ENCODE measurements at regions not wholly inside any gene's neighbourhood (a gene's known extent, or its start where the extent isn't known, plus 50 kb on each side); places are given as distances from the start of the nearest gene placed in this dataset.

DNA sequence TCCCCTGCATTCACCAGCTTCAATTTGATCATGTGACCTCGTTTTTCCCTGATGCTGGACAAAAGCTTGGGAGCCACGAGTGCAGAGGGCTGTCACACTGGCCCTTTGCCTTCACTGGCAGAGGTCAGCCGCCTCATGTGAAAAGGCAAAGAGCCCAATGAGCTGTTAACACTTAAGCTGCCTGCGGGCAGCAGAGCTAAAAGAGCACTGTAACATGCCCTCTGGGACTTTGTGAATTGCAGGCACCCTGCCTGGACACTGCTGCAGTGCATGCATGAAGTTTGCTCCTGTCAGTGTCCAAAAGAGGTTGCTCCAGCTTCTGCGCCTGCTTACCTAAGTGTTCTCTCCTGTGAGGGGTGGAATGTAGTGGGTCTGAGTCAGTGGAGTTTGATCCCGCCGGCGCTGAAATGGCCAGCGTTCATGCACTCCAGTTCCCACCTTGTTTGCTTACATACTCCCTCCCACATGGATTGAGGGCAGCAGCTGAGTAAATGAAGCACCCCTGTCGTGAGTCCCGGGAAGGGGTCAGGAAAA is 193.7 kb downstream of the RFC3 start:
- no peak overlapping the region for H3K27ac ChIP-seq (ENCODE audit: low read depth, low read length)
- no peaks in the 10 kb centered on the region for H3K4me1 ChIP-seq (ENCODE audit: control insufficient read depth, insufficient read depth, low read length)
- H3K36me3 ChIP-seq (ENCODE audit: control insufficient read depth, insufficient read depth, low read length), result no peaks in the 10 kb centered on the region
- no peak overlapping the region for H3K9ac ChIP-seq (ENCODE audit: low read length)
- H3K27me3 ChIP-seq (ENCODE audit: control insufficient read depth, insufficient read depth, low read length), result no peaks in the 10 kb centered on the region
- H3K4me3 ChIP-seq (ENCODE audit: low read length), result no peak overlapping the region

DNA sequence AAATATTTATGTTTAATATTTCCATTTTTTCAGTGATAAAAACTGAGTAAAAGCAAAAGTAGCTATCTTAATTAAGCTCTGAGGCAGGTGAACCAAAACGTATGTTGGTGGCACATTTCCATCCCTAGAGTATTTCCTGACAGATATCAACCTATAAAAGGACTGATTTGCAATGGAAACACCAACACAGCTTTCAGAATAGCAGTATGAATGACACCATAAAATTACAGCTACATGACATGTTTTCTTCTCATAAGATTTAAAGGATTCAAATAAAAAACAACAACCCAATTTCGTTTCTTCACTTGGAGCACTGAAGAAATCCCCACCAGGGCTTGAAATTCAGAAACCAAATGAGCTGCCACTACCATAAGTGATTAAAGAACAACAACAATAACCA is 194.4 kb downstream of the RFC3 start:
- H3K27ac ChIP-seq (ENCODE audit: low read depth, low read length), result no peak overlapping the region
- no peak overlapping the region for H3K4me3 ChIP-seq (ENCODE audit: low read length)
- H3K9ac ChIP-seq (ENCODE audit: low read length), result no peak overlapping the region
- no peaks in the 10 kb centered on the region for H3K27me3 ChIP-seq (ENCODE audit: control insufficient read depth, insufficient read depth, low read length)
- H3K4me1 ChIP-seq (ENCODE audit: control insufficient read depth, insufficient read depth, low read length), result no peaks in the 10 kb centered on the region
- H3K36me3 ChIP-seq (ENCODE audit: control insufficient read depth, insufficient read depth, low read length), result no peaks in the 10 kb centered on the region

DNA sequence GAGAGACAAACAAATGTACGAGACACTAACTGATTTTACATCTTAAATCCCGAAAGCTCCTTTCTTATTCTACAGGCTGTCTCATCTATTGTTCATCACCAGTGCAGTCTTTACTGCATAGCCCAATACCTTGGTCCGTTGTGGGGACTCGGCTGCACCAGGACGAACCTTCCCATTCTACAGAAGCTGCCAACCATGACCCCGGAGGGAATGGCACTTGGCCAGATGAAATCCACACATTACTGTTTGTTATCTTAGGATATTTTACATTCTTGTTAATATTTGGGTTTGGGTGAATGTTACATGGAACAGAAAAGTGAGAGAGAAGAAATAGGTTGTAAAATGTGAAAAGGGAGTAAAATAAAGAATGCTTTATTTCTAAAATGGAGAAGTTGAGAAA is 195.1 kb downstream of the RFC3 start:
- H3K36me3 ChIP-seq (ENCODE audit: control insufficient read depth, insufficient read depth, low read length), result no peaks in the 10 kb centered on the region
- H3K27me3 ChIP-seq (ENCODE audit: control insufficient read depth, insufficient read depth, low read length), result no peaks in the 10 kb centered on the region
- no peak overlapping the region for H3K27ac ChIP-seq (ENCODE audit: low read depth, low read length)
- no peak overlapping the region for H3K9ac ChIP-seq (ENCODE audit: low read length)
- H3K4me1 ChIP-seq (ENCODE audit: control insufficient read depth, insufficient read depth, low read length), result no peaks in the 10 kb centered on the region
- no peak overlapping the region for H3K4me3 ChIP-seq (ENCODE audit: low read length)

DNA sequence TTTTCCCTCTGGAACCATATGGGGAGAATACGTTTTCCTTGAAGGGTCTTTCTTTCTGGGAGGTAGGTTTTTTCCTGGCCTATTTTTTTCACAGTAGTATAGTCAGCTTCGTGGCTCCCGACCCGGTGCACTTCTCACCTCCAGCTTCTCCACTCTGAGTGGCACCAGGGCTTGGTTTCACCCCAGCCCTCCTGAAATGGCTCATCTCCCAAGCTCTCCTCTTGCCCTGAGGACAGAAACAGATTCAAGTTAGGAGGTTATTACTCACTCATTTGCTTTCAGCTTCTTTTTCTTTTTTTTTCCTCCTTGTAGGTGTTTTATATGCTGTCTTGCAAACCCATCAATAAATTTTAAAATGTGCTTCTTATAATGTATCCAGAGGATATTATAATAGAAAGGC is 199.3 kb downstream of the RFC3 start:
- H3K9ac ChIP-seq (ENCODE audit: low read length), result no peak overlapping the region
- no peaks in the 10 kb centered on the region for H3K36me3 ChIP-seq (ENCODE audit: control insufficient read depth, insufficient read depth, low read length)
- H3K27me3 ChIP-seq (ENCODE audit: control insufficient read depth, insufficient read depth, low read length), result no peaks in the 10 kb centered on the region
- no peaks in the 10 kb centered on the region for H3K4me1 ChIP-seq (ENCODE audit: control insufficient read depth, insufficient read depth, low read length)
- H3K27ac ChIP-seq (ENCODE audit: low read depth, low read length), result no peak overlapping the region
- no peak overlapping the region for H3K4me3 ChIP-seq (ENCODE audit: low read length)

DNA sequence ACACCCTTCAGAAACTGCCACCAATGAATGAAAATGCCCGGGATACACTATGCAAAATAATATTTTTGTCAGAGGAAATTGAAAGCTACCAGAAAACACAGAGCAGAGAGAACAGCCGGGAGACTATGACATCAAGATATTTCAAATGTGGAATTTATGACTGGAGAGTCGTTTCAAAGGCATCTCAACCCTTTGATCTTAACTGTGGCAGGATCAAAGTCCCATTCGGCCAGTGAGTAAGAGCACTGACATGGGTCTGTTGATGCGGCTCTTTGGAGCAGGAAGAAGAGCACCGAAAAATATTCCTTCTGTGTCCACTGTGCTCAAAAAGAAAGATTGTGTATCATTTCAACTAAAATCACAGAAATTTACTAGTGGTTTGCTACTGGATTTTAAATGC is 201.9 kb downstream of the RFC3 start:
- Histone ChIP-seq H3K36me3 (ENCODE audit: control insufficient read depth, insufficient read depth, low read length) (no peaks in the 10 kb centered on the region), H3K27ac (ENCODE audit: low read depth, low read length) (no peak overlapping the region), H3K27me3 (ENCODE audit: control insufficient read depth, insufficient read depth, low read length) (no peaks in the 10 kb centered on the region), H3K4me3 (ENCODE audit: low read length) (no peak overlapping the region), H3K4me1 (ENCODE audit: control insufficient read depth, insufficient read depth, low read length) (no peaks in the 10 kb centered on the region), H3K9ac (ENCODE audit: low read length) (no peak overlapping the region)

DNA sequence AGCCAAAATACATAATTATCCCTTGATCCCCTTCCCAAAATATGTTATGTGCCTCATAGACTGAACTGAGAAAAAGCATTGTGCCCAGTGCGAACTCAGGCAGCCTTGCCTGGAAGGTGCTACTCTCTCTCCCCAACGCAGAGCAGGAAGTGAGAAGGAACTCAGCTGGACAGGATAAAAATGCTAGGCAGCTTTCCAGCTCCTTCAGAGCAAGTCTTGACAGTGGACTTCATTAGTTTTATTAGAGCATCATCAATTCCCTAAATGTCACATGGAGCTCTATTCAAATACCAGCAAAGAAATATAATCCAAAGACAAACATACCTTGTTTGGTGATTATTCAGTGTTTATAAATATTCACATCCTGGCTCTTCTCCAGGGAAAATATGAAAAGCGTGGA is 202.4 kb downstream of the RFC3 start:
- Histone ChIP-seq H3K36me3 (ENCODE audit: control insufficient read depth, insufficient read depth, low read length) (no peaks in the 10 kb centered on the region), H3K9ac (ENCODE audit: low read length) (no peak overlapping the region), H3K27ac (ENCODE audit: low read depth, low read length) (no peak overlapping the region), H3K4me1 (ENCODE audit: control insufficient read depth, insufficient read depth, low read length) (no peaks in the 10 kb centered on the region), H3K4me3 (ENCODE audit: low read length) (no peak overlapping the region), H3K27me3 (ENCODE audit: control insufficient read depth, insufficient read depth, low read length) (no peaks in the 10 kb centered on the region)

DNA sequence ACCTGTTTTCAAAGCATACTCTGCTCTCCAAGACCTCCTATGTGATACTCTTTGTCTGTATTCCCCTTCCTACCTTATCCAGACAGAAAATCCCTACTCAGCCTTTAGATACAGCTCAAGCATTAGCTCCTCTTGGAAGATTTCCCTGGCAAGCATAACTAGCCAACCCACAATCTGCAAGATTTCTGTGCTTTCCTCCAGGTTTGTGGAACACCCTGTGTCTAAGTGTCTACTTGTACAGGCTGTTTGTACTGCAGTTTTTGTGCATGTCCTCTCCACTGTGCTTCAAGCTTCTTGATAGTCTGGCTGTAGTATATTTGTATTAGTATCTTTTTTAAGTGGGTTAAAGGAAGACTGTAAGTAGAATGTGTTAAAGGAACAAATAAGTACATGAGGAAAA is 203.7 kb downstream of the RFC3 start:
- no peaks in the 10 kb centered on the region for H3K36me3 ChIP-seq (ENCODE audit: control insufficient read depth, insufficient read depth, low read length)
- no peaks in the 10 kb centered on the region for H3K4me1 ChIP-seq (ENCODE audit: control insufficient read depth, insufficient read depth, low read length)
- H3K27me3 ChIP-seq (ENCODE audit: control insufficient read depth, insufficient read depth, low read length), result no peaks in the 10 kb centered on the region
- no peak overlapping the region for H3K9ac ChIP-seq (ENCODE audit: low read length)
- no peak overlapping the region for H3K4me3 ChIP-seq (ENCODE audit: low read length)
- H3K27ac ChIP-seq (ENCODE audit: low read depth, low read length), result no peak overlapping the region

DNA sequence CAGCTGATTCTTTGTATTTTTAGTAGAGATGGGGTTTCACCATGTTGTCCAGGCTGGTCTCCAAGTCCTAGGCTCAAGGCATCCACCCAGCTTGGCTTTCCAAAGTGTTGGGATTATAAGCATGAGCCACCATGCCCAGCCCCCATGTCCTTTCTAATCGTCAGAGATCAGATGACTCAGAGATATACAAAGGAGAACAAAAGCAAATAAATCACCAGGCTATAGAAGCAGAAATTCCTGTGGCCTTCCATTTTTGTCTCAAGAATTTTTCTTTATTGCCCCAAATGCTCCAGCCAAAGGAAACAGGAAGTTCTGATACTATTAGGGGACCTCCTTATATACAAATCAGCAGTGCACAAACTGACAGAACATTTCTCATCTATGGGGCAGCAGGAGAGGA is 207.8 kb downstream of the RFC3 start:
- H3K9ac ChIP-seq (ENCODE audit: low read length), result no peak overlapping the region
- H3K27ac ChIP-seq (ENCODE audit: low read depth, low read length), result no peak overlapping the region
- H3K36me3 ChIP-seq (ENCODE audit: control insufficient read depth, insufficient read depth, low read length), result no peaks in the 10 kb centered on the region
- H3K27me3 ChIP-seq (ENCODE audit: control insufficient read depth, insufficient read depth, low read length), result no peaks in the 10 kb centered on the region
- no peak overlapping the region for H3K4me3 ChIP-seq (ENCODE audit: low read length)
- H3K4me1 ChIP-seq (ENCODE audit: control insufficient read depth, insufficient read depth, low read length), result no peaks in the 10 kb centered on the region

DNA sequence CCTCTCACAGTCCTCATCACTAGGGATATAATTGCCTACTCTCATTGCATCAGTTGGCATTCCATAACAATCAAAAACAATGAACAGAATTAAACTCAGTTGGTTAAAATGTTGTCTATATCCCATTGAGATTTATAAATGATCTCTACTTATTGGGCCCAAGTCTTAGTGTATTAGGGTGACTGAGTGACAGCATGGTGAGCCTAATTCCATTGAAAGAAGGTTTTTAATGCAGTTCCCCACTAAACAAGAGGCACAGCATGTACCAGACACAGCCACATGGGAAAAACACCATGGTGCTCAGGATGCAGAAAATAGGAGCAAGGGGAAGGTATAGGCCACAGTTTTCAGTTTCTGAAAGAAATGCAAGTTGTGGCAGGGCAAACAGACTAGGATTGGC is 208.4 kb downstream of the RFC3 start:
- Histone ChIP-seq H3K27ac (ENCODE audit: low read depth, low read length) (no peak overlapping the region), H3K27me3 (ENCODE audit: control insufficient read depth, insufficient read depth, low read length) (no peaks in the 10 kb centered on the region), H3K4me1 (ENCODE audit: control insufficient read depth, insufficient read depth, low read length) (no peaks in the 10 kb centered on the region), H3K9ac (ENCODE audit: low read length) (no peak overlapping the region), H3K4me3 (ENCODE audit: low read length) (no peak overlapping the region), H3K36me3 (ENCODE audit: control insufficient read depth, insufficient read depth, low read length) (no peaks in the 10 kb centered on the region)

DNA sequence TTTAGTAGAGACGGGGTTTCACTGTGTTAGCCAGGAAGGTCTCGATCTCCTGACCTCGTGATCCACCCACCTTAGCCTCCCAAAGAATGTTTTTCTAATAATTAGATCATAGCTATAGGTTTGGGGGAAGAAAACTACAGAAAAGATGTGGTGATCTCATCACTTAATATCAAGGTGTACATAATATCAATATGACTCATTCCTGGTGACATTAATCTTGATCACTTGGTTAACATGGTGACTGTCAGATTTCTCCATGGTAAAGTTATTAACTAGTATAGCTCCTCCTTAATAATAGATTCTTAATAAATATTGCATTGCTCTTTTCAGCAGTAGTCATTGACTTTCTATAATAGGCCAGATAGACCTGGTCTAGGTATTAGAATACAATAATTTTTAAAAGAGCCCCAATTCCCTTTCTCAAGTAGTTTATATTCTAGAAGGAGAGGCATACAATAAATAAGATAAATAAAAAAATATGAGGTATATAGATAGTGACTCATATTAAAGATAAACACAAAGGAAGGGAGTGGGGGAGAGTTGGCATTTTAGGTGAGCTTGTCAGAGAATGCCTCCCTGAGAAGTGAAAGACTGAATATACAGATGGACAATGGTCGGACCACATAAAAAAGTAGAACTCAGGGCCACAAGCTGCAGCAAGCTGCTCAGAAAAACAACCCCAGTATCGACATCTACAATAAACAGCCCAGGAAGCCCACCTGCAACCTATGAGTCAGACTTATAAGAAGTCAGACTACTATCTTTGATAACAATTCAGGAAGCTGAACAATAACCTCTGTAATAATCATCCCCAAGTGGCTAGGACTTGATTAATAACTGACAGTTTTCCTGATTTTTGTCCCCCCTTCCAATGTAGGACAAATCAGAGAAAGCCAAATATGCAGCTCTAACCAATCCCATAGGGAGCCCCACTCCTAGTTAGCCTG is 210.8 kb downstream of the RFC3 start:
- Histone ChIP-seq H3K9ac (ENCODE audit: low read length) (no peak overlapping the region), H3K36me3 (ENCODE audit: control insufficient read depth, insufficient read depth, low read length) (no peaks in the 10 kb centered on the region), H3K4me3 (ENCODE audit: low read length) (no peak overlapping the region), H3K27me3 (ENCODE audit: control insufficient read depth, insufficient read depth, low read length) (no peaks in the 10 kb centered on the region), H3K27ac (ENCODE audit: low read depth, low read length) (no peak overlapping the region), H3K4me1 (ENCODE audit: control insufficient read depth, insufficient read depth, low read length) (peaks cover 2% of the 10 kb centered on the region)

DNA sequence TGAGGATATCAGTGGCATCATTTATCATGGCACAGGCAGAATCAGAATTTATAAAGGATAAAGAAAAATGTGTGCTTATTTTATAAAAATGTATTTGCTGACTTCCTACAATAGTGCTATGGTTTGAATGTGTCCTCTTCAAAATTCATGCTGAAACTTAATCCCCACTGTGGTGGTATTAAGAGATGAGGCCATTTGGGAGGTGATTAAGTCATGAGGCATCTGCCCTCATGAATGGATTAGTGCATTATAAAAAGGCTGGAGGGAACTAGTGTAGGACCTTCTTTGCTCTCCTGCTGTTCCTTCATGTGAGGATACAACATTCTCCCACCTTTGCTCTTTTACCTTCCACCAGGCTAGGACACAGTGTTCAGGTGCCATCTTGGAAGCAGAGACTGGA is 212.8 kb downstream of the RFC3 start:
- H3K9ac ChIP-seq (ENCODE audit: low read length), result no peak overlapping the region
- H3K4me3 ChIP-seq (ENCODE audit: low read length), result no peak overlapping the region
- H3K4me1 ChIP-seq (ENCODE audit: control insufficient read depth, insufficient read depth, low read length), result peaks cover 2% of the 10 kb centered on the region
- H3K27ac ChIP-seq (ENCODE audit: low read depth, low read length), result no peak overlapping the region
- no peaks in the 10 kb centered on the region for H3K27me3 ChIP-seq (ENCODE audit: control insufficient read depth, insufficient read depth, low read length)
- no peaks in the 10 kb centered on the region for H3K36me3 ChIP-seq (ENCODE audit: control insufficient read depth, insufficient read depth, low read length)

DNA sequence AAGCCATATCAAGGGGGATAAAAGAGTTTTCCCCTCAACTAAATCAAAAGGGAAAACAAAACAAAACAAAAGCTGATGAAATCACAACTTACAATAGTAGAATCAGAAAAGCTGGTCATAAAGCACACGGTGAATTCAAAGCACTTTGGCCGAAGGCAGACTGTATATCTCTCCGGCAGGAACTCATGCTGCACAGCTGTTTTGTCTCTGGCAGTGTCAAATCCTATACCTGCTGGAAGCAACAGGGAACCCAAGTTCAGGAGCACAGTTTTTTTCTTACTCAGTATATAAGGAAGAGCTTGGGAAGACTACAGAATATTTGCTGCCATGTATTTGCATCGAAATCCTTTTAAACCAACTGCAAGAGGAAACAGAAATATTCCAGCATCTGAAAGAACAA is 213.7 kb downstream of the RFC3 start:
- H3K9ac ChIP-seq (ENCODE audit: low read length), result no peak overlapping the region
- no peaks in the 10 kb centered on the region for H3K36me3 ChIP-seq (ENCODE audit: control insufficient read depth, insufficient read depth, low read length)

DNA sequence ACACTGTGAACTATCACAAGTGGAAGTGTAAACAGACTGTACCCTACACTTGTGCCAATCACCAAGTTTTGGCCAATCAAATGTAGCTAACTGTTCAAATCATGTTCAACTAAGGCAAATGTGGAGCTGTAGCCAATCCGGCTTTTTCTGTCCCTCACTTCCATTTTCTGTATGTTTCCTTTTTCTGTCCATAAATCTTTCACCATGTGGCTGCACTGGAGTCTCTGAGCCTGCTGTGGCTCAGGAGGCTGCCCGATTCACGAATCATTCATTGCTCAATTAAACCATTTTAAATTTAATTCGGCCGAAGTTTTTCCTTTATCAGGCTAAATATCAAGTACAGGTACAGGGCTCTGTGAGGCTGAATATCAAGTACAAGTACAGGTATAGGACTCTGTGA is 216.5 kb downstream of the RFC3 start:
- H3K4me3 ChIP-seq (ENCODE audit: low read length), result no peak overlapping the region
- H3K36me3 ChIP-seq (ENCODE audit: control insufficient read depth, insufficient read depth, low read length), result no peaks in the 10 kb centered on the region
- peaks cover 2% of the 10 kb centered on the region for H3K4me1 ChIP-seq (ENCODE audit: control insufficient read depth, insufficient read depth, low read length)
- no peaks in the 10 kb centered on the region for H3K27me3 ChIP-seq (ENCODE audit: control insufficient read depth, insufficient read depth, low read length)
- H3K27ac ChIP-seq (ENCODE audit: low read depth, low read length), result no peak overlapping the region
- no peak overlapping the region for H3K9ac ChIP-seq (ENCODE audit: low read length)

More for the DNA sequence above, 213.7 kb downstream of the RFC3 start:
- H3K27me3 ChIP-seq (ENCODE audit: control insufficient read depth, insufficient read depth, low read length), result no peaks in the 10 kb centered on the region
- no peak overlapping the region for H3K4me3 ChIP-seq (ENCODE audit: low read length)
- no peak overlapping the region for H3K27ac ChIP-seq (ENCODE audit: low read depth, low read length)
- peaks cover 2% of the 10 kb centered on the region for H3K4me1 ChIP-seq (ENCODE audit: control insufficient read depth, insufficient read depth, low read length)
